ENCODE measurements at regions not wholly inside any gene's neighbourhood (a gene's known extent, or its start where the extent isn't known, plus 50 kb on each side); places are given as distances from the start of the nearest gene placed in this dataset.
"Not testable (repeated sequence)": the region's sequence is repeated elsewhere in the genome, so short reads cannot be mapped to it uniquely, and the experiment has no call there.

- no peak for DNase-seq (ENCODE audit: low spot score)
Observed at GRCh38 chr17:49898366-49899190, 50.7 kb upstream of the TAC4 start.

- peak; percentile 40 for DNase-seq (ENCODE audit: low spot score)
Observed at GRCh38 chr17:49899191-49899485, 51.3 kb upstream of the TAC4 start.

- DNase-seq (ENCODE audit: low spot score), result no peak
Observed at GRCh38 chr17:49899588-49899987, 51.7 kb upstream of the TAC4 start.

GRCh38 chr17:49900801-49901200 is 52.9 kb upstream of the TAC4 start:
- not testable (repeated sequence) for DNase-seq (ENCODE audit: low spot score)

- no peak for DNase-seq (ENCODE audit: low spot score)
Observed at GRCh38 chr17:49901460-49902331, 53.8 kb upstream of the TAC4 start.

GRCh38 chr17:49903523-49903922 is 55.7 kb upstream of the TAC4 start:
- DNase-seq (ENCODE audit: low spot score), result no peak

- DNase-seq (ENCODE audit: low spot score), result no peak
Observed at GRCh38 chr17:49904893-49905292, 57.0 kb upstream of the TAC4 start.

GRCh38 chr17:49906531-49907136 is 58.8 kb upstream of the TAC4 start:
- no peak for DNase-seq (ENCODE audit: low spot score)

GRCh38 chr17:49907279-49907678 is 59.4 kb upstream of the TAC4 start:
- DNase-seq (ENCODE audit: low spot score), result no peak

- DNase-seq (ENCODE audit: low spot score), result no peak
Observed at GRCh38 chr17:49908782-49909714, 59.9 kb upstream of the DLX4 start.

GRCh38 chr17:49910094-49910857 is 58.7 kb upstream of the DLX4 start:
- peak; percentile 91 for DNase-seq (ENCODE audit: low spot score)

- DNase-seq (ENCODE audit: low spot score), result no peak
Observed at GRCh38 chr17:49910858-49911204, 58.2 kb upstream of the DLX4 start.

- no peak for DNase-seq (ENCODE audit: low spot score)
Observed at GRCh38 chr17:49911719-49912118, 57.3 kb upstream of the DLX4 start.

- peak; percentile 96 for DNase-seq (ENCODE audit: low spot score)
Observed at GRCh38 chr17:49913226-49914095, 55.5 kb upstream of the DLX4 start.

- DNase-seq (ENCODE audit: low spot score), result no peak
Observed at GRCh38 chr17:49914096-49914490, 54.9 kb upstream of the DLX4 start.

- no peak for DNase-seq (ENCODE audit: low spot score)
Observed at GRCh38 chr17:49914664-49915063, 54.3 kb upstream of the DLX4 start.

- no peak for DNase-seq (ENCODE audit: low spot score)
Observed at GRCh38 chr17:49915260-49915659, 53.7 kb upstream of the DLX4 start.

- no peak for DNase-seq (ENCODE audit: low spot score)
Observed at GRCh38 chr17:49915670-49916069, 53.3 kb upstream of the DLX4 start.

- no peak for DNase-seq (ENCODE audit: low spot score)
Observed at GRCh38 chr17:49916854-49917515, 52.0 kb upstream of the DLX4 start.

Data from A172 (cell line).